ENCODE measurements at regions not wholly inside any gene's neighbourhood (a gene's known extent, or its start where the extent isn't known, plus 50 kb on each side); places are given as distances from the start of the nearest gene placed in this dataset.

GRCh38 chr9:102941868-102942267 lies 53.3 kb upstream of the CYLC2 start:
- H3K9me2 ChIP-seq = no peaks in the 10 kb centered on the region
- WGBS (ENCODE audit: low lambda C conversion rate) = 7% methylated on average over 4 of the region's 4 CpGs
- CTCF ChIA-PET = no interaction called here

More at GRCh38 chr9:102941868-102942267, 53.3 kb upstream of the CYLC2 start:
- H3K9ac ChIP-seq = no peak overlapping the region
- no peaks in the 10 kb centered on the region for H3K9me3 ChIP-seq
- DNase-seq = no peak
- no peak overlapping the region for H2AFZ ChIP-seq (ENCODE audit: low read depth)
- H3K36me3 ChIP-seq (replicated peaks in 1 of 2; ENCODE audit: control insufficient read depth in 1 of 2, insufficient read depth in 2 of 2, low read length in 1 of 2) = no peaks in the 10 kb centered on the region
- H3K4me2 ChIP-seq = no peak overlapping the region
- H3K27ac ChIP-seq (ENCODE audit: low read depth in 2 of 2, low read length in 1 of 2) = no peak overlapping the region
- H3K27me3 ChIP-seq (ENCODE audit: insufficient read depth) = no peaks in the 10 kb centered on the region
- POLR2A ChIA-PET = no interaction called here
- H3K4me3 ChIP-seq (ENCODE audit: low read depth in 2 of 2, low read length in 1 of 2) = no peak overlapping the region
- H4K20me1 ChIP-seq (ENCODE audit: insufficient read depth) = no peaks in the 10 kb centered on the region
- no peak for TF ChIP-seq PBX3 (IDR thresholded peaks at IDR 0.05)
- no peak for TF ChIP-seq SIN3A (IDR thresholded peaks at IDR 0.05; ENCODE audit: borderline replicate concordance, low read depth, low read length)
- no peak for TF ChIP-seq USF2 (IDR thresholded peaks at IDR 0.05; ENCODE audit: borderline replicate concordance, low read depth, low read length)
- no peak for TF ChIP-seq ELF1 (IDR thresholded peaks at IDR 0.05)
- no peak for TF ChIP-seq ZBTB33 (IDR thresholded peaks at IDR 0.05; ENCODE audit: borderline replicate concordance, low read depth)
- no peak for TF ChIP-seq TCF12 (IDR thresholded peaks at IDR 0.05)
- TF ChIP-seq, protein P1, sequence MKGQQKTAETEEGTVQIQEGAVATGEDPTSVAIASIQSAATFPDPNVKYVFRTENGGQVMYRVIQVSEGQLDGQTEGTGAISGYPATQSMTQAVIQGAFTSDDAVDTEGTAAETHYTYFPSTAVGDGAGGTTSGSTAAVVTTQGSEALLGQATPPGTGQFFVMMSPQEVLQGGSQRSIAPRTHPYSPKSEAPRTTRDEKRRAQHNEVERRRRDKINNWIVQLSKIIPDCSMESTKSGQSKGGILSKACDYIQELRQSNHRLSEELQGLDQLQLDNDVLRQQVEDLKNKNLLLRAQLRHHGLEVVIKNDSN (IDR thresholded peaks at IDR 0.05; ENCODE audit: borderline replicate concordance, low read depth) = no peak
- no peak for TF ChIP-seq JUND (IDR thresholded peaks at IDR 0.05)
- TF ChIP-seq EZH2phosphoT487 (IDR thresholded peaks at IDR 0.05; ENCODE audit: borderline replicate concordance, low read depth) = no peak
- no peak for TF ChIP-seq TEAD4 (IDR thresholded peaks at IDR 0.05; ENCODE audit: borderline replicate concordance, insufficient read depth)
- no peak for TF ChIP-seq GATA2 (CRISPR knock-in tag; IDR thresholded peaks at IDR 0.05)
- TF ChIP-seq MEF2A (IDR thresholded peaks at IDR 0.05; ENCODE audit: borderline replicate concordance, low read depth) = no peak
- no peak for TF ChIP-seq RFX5 (IDR thresholded peaks at IDR 0.05; ENCODE audit: low read length)
- no peak for TF ChIP-seq POLR2AphosphoS5 (IDR thresholded peaks at IDR 0.05; ENCODE audit: low read depth, low read length)
- TF ChIP-seq CTCF (IDR thresholded peaks at IDR 0.05) = no peak
- TF ChIP-seq CHD2 (IDR thresholded peaks at IDR 0.05; ENCODE audit: low read length, partially characterized antibody) = no peak
- no peaks in the 10 kb centered on the region for H3K4me1 ChIP-seq (ENCODE audit: control insufficient read depth in 1 of 2, insufficient read depth in 2 of 2, low read depth in 1 of 2, low read length in 1 of 2)
- no peaks in the 10 kb centered on the region for H3F3A ChIP-seq (replicated peaks; ENCODE audit: insufficient read depth)
- H3K79me2 ChIP-seq (ENCODE audit: insufficient read depth) = no peaks in the 10 kb centered on the region
